ENCODE measurements at regions not wholly inside any gene's neighbourhood (a gene's known extent, or its start where the extent isn't known, plus 50 kb on each side); places are given as distances from the start of the nearest gene placed in this dataset.

DNA sequence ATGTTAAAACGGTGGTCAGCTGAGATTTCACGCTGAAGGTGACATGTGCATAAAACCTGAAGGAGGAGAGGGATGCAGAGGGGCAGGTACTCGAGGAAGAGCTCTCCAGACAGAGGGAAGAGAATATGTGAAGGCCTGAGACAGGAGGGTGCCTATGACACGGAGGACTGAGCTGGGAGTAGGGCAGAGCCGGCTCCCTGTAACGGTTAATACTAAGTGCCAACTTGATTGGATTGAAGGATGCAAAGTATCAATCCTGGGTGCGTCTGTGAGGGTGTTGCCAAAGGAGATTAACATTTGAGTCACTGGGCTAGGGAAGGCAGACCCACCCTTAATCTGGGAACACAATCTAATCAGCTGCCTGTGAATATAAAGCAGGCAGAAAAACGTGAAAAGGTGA is 136.2 kb upstream of the SYT6 start:
- no peak for TF ChIP-seq CTCF (IDR thresholded peaks at IDR 0.05)
- Histone ChIP-seq H3K27ac (no peak overlapping the region), H3K4me3 (no peak overlapping the region)
- no peak for DNase-seq (ENCODE audit: low spot score)

- no peak for DNase-seq (ENCODE audit: low spot score)
These were observed 135.6 kb upstream of the SYT6 start for GRCh38 chr1:114289306-114289705.

GRCh38 chr1:114286960-114287359 is 133.3 kb upstream of the SYT6 start:
- H3K27ac ChIP-seq = no peak overlapping the region
- H3K4me3 ChIP-seq = no peak overlapping the region
- TF ChIP-seq CTCF (IDR thresholded peaks at IDR 0.05) = no peak
- DNase-seq (ENCODE audit: low spot score) = no peak

More at GRCh38 chr1:114289306-114289705, 135.6 kb upstream of the SYT6 start:
- Histone ChIP-seq H3K4me3 (no peak overlapping the region), H3K27ac (no peak overlapping the region)
- no peak for TF ChIP-seq CTCF (IDR thresholded peaks at IDR 0.05)

GRCh38 chr1:114286179-114286578 is 132.5 kb upstream of the SYT6 start:
- Histone ChIP-seq H3K4me3 (no peak overlapping the region), H3K27ac (no peak overlapping the region)
- no peak for TF ChIP-seq CTCF (IDR thresholded peaks at IDR 0.05)
- DNase-seq (ENCODE audit: low spot score) = no peak

- DNase-seq (ENCODE audit: low spot score) = peak; percentile 81
- Histone ChIP-seq H3K27ac (no peak overlapping the region), H3K4me3 (no peak overlapping the region)
- peak; percentile 79 for TF ChIP-seq CTCF (IDR thresholded peaks at IDR 0.05)
These were observed 129.2 kb upstream of the SYT6 start for GRCh38 chr1:114282751-114283403.

DNA sequence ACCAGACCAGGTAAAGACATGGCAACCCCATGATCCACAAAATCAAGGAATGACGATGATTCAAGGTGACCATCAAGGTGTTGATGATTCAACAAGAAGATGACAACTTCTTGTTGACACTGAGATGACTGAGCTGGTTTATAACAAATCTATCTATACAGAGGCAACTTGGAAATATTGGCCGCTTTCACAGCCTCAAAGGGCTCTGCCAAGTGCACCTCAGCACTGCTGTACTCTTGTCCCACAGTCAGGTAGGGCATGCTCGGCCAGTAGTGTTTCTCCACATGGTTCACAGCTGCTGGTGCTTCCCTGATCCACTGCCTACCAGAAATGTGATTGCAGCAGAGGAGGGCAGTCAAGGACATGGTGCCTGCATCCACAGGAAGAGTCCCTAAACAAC is 125.2 kb upstream of the SYT6 start:
- DNase-seq (ENCODE audit: low spot score) = no peak
- TF ChIP-seq CTCF (IDR thresholded peaks at IDR 0.05) = no peak
- Histone ChIP-seq H3K4me3 (no peak overlapping the region), H3K27ac (no peak overlapping the region)

DNA sequence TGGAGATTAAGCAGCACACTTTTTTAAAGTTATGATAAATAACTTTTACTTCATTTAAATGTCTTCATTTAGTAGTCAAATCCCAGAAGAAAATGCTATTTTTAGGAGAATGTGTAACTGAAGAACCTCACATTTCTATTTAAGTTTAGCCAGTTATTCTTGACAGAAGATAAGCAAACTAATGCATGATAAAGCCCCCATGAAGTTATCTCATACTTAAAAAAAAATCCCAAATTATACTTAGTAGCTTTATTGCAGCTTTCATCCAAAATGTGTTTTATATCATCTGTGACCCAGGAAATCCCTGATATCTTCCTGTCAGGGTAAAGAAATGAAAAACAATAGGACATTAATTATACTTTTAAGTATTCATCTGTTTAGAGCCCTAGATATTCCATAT is 124.8 kb upstream of the SYT6 start:
- H3K4me3 ChIP-seq = no peak overlapping the region
- no peak for DNase-seq (ENCODE audit: low spot score)
- H3K27ac ChIP-seq = no peak overlapping the region
- no peak for TF ChIP-seq CTCF (IDR thresholded peaks at IDR 0.05)
